Right lobe of liver (tissue), 6 donors: ENCODE measurements at regions not wholly inside any gene's neighbourhood (a gene's known extent, or its start where the extent isn't known, plus 50 kb on each side); places are given as distances from the start of the nearest gene placed in this dataset.

Experiments
- ATAC-seq, 4 donors: fragments of 200-7000 bp; cut with Tn5 transposase; one replicate each; pipeline ENCODE4 v1.9.1; 2020; ENCODE audit warnings: mild to moderate bottlenecking in 4 of 4, moderate library complexity in 4 of 4
- DNase-seq, 3 donors: peaks; one replicate each; pipeline ENCODE4 v3.0.0-alpha.2; 2020
- H3K27ac ChIP-seq, 3 donors: fragments of 200-600 bp; one replicate each; pipeline ENCODE4 v1.8.0; 2022
- H3K27me3 ChIP-seq, 2 donors: fragments of 200-600 bp; one replicate each; pipeline ENCODE4 v1.8.0; 2022
- H3K36me3 ChIP-seq, 4 donors: fragments of 200-600 bp; sonication (generic) in 1 of 4; one replicate each; pipeline versions ENCODE4 v1.5.1 to v1.8.0; 2017 to 2022; ENCODE audit warnings: control low read depth in 1 of 4
- H3K4me1 ChIP-seq, 4 donors: fragments of 200-600 bp; sonication (generic) in 1 of 4; one replicate each; pipeline versions ENCODE4 v1.5.1 to v1.8.0; 2017 to 2022; ENCODE audit warnings: control low read depth in 1 of 4
- H3K4me3 ChIP-seq, 3 donors: fragments of 200-600 bp; one replicate each; pipeline ENCODE4 v1.8.0; 2022
- H3K9me3 ChIP-seq, 4 donors: fragments of 200-600 bp; sonication (generic) in 1 of 4; one replicate each; pipeline versions ENCODE4 v1.5.1 to v1.8.0; 2017 to 2022; ENCODE audit warnings: control low read depth in 1 of 4
- CTCF ChIP-seq, 4 donors: fragments of 200-600 bp in 3 of 4; fragments of 450-650 bp in 1 of 4; IDR thresholded peaks; one replicate each; pipeline versions ENCODE4 v1.5.1 to v1.8.0; 2016 to 2022; ENCODE audit warnings: antibody characterized with exemption in 4 of 4, mild to moderate bottlenecking in 2 of 4
- POLR2A ChIP-seq: fragments of 450-650 bp; IDR thresholded peaks from one replicate; pipeline ENCODE4 v1.6.1; 2017; ENCODE audit warnings: antibody characterized with exemption, mild to moderate bottlenecking
- WGBS: methylation state at CpG from one replicate; pipeline ENCODE4 v1.1.6; 2018; ENCODE audit warnings: low coverage, low lambda C conversion rate; ENCODE audit not compliant: insufficient coverage; ENCODE audit errors: missing lambda C conversion rate; 5-methylcytosine and 5-hydroxymethylcytosine counted together
- intact Hi-C, 2 donors: fragments of 100-400 bp; cut with DNase I; formaldehyde crosslinking; loops; one replicate each; pipeline versions ENCODE4 v1.11.2 to v1.14.1; 2022
- donor health status: DM: no; HTN: yes; CAD: no.
- donor health status: DM: no; HTN: no; CAD: no.
- donor health status: DM: no; HTN: no; CAD: no.
- donor health status: DM: no; HTN: yes; CAD: no.
- donor health status: DM: no; HTN: yes; CAD: no.

- WGBS = 10% methylated on average over 1 of the region's 1 CpG
- ATAC-seq = peak; percentile 77 to 90 (median 84)
These were observed 110.2 kb downstream of the FCRL5 start for GRCh38 chr1:157442065-157442464.

DNA sequence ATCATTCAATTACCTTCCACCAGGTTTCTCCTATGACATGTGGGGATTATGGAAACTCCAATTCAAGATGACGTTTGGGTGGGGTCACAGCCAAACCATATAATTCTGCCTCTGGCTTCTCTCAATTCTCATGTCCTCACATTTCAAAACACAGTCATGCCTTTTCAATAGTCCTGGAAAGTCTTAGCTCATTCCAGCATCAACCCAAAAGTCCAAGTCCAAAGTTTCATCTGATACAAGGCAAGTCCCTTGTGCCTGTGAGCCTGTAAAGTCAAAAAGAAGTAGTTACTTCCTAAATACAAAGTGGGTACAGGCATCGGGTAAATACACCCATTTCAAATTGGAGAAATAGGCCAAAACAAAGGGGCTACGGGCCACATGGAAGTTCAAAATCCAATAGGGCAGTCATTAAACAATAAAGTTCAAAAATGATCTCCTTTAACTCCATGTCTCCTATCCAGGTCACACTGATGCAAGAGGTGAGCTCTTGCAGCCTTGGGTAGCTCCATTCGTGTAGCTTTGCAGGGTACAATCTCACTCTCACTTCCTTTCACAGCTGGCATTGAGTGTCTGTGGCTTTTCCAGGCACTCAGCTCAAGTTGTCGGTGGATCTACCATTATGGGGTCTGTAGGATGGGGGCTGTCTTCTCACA, 112.9 kb downstream of the FCRL5 start:
- no peak overlapping the region for H3K4me3 ChIP-seq
- H3K27ac ChIP-seq = peak overlapping the region; percentile 4 to 90 (median 67)
- DNase-seq = peak in 1 of 3 donors; percentile 49
- no peaks in the 10 kb centered on the region for H3K9me3 ChIP-seq
- H3K27me3 ChIP-seq = no peaks in the 10 kb centered on the region
- WGBS = 36% methylated on average over 5 of the region's 5 CpGs
- peak; percentile 72 to 79 (median 76) for ATAC-seq
- intact Hi-C loops = no loop called here
- H3K4me1 ChIP-seq = peaks cover 0 to 33% (median 14%) of the 10 kb centered on the region in 4 donors
- TF ChIP-seq CTCF (IDR thresholded peaks at IDR 0.05) (no peak), POLR2A (no peak)
- no peaks in the 10 kb centered on the region for H3K36me3 ChIP-seq

More at GRCh38 chr1:157442065-157442464, 110.2 kb downstream of the FCRL5 start:
- Histone ChIP-seq H3K4me1 (peaks cover 0 to 33% (median 14%) of the 10 kb centered on the region in 4 donors), H3K4me3 (no peak overlapping the region), H3K36me3 (no peaks in the 10 kb centered on the region), H3K27ac (peak overlapping the region; percentile 28 to 90 (median 50)), H3K27me3 (no peaks in the 10 kb centered on the region), H3K9me3 (no peaks in the 10 kb centered on the region)
- TF ChIP-seq POLR2A = no peak
- TF ChIP-seq CTCF (IDR thresholded peaks at IDR 0.05) = no peak
- intact Hi-C loops = no loop called here
- DNase-seq = no peak

GRCh38 chr1:157438613-157439012, 113.7 kb downstream of the FCRL5 start:
- intact Hi-C loops = no loop called here
- no peak for TF ChIP-seq POLR2A
- TF ChIP-seq CTCF (IDR thresholded peaks at IDR 0.05) = no peak
- Histone ChIP-seq H3K36me3 (no peaks in the 10 kb centered on the region), H3K9me3 (no peaks in the 10 kb centered on the region), H3K27me3 (no peaks in the 10 kb centered on the region), H3K4me3 (no peak overlapping the region), H3K4me1 (peaks cover 0 to 33% (median 14%) of the 10 kb centered on the region in 4 donors), H3K27ac (peak overlapping the region in 2 of 3 donors; percentile 67 to 90)
- DNase-seq = no peak
- no peak for ATAC-seq

DNA sequence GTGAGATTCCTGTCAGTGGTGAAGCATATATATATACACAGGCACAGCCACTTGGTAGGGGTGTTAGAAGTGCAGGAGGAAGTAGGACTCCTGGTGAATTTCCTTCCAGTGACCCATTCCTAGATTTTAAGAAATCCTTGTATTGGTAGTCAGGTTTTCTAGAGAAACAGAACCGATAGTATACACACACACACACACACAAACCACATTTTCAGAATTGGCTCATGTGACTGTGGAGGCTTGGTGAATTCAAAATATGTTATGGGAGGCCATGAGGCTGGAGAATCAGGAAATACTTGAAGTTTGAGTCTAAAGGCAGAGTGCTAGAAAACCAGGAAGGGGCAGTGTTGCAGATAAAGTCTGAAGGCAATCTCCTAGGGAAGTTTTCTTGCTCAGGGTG, 114.2 kb downstream of the FCRL5 start:
- TF ChIP-seq POLR2A = no peak
- TF ChIP-seq CTCF (IDR thresholded peaks at IDR 0.05) = no peak
- Histone ChIP-seq H3K9me3 (no peaks in the 10 kb centered on the region), H3K27ac (peak overlapping the region in 1 of 3 donors; percentile 90), H3K36me3 (no peaks in the 10 kb centered on the region), H3K4me1 (peaks cover 0 to 33% (median 14%) of the 10 kb centered on the region in 4 donors), H3K27me3 (no peaks in the 10 kb centered on the region), H3K4me3 (no peak overlapping the region)
- ATAC-seq (no peak), DNase-seq (no peak)
- WGBS = 80% methylated on average over 1 of the region's 1 CpG
- intact Hi-C loops = no loop called here
